ENCODE measurements at regions not wholly inside any gene's neighbourhood (a gene's known extent, or its start where the extent isn't known, plus 50 kb on each side); places are given as distances from the start of the nearest gene placed in this dataset.

DNA sequence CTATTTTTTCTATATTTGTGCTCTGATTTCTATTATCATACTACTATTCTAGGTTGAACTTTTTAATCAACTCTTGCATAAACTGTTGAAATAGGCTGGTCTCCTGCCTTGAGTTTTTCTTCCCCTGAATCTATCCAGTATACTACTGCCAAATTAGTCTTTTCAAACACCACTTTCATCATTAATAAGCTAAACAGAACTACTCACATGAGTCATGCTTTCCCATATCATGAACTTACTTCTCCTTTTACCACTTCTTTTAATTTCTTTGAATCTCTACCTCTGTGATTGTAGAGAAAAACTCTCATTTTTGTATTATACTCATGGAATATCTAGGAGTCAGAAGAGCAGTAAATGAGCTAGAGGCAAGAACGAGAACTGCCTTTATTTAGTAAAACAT, 340.3 kb upstream of the PDE3A start:
- Histone ChIP-seq H3K27ac (ENCODE audit: insufficient read depth, low read depth, low read length, poor library complexity, severe bottlenecking) (no peak overlapping the region), H3K4me3 (ENCODE audit: insufficient read depth, low read depth, low read length) (no peak overlapping the region), H3K27me3 (ENCODE audit: control insufficient read depth, insufficient read depth, low read length, poor library complexity, severe bottlenecking) (no peaks in the 10 kb centered on the region), H3K4me1 (ENCODE audit: control insufficient read depth, insufficient read depth, low read length) (no peaks in the 10 kb centered on the region), H3K9me3 (ENCODE audit: control insufficient read depth, low read length) (no peaks in the 10 kb centered on the region), H3K36me3 (ENCODE audit: control insufficient read depth, insufficient read depth, low read length) (no peaks in the 10 kb centered on the region)
- WGBS, 2 experiments, result 100% methylated on average over 1 of the region's 1 CpG

- H3K27ac ChIP-seq (ENCODE audit: insufficient read depth, low read depth, low read length, poor library complexity, severe bottlenecking), result no peak overlapping the region
- H3K4me3 ChIP-seq (ENCODE audit: insufficient read depth, low read depth, low read length), result no peak overlapping the region
- 100% methylated on average over 1 of the region's 1 CpG; no CpG with 5 or more reads in 1 of the 2 experiments for WGBS, 2 experiments
- no peaks in the 10 kb centered on the region for H3K9me3 ChIP-seq (ENCODE audit: control insufficient read depth, low read length)
- H3K36me3 ChIP-seq (ENCODE audit: control insufficient read depth, insufficient read depth, low read length), result no peaks in the 10 kb centered on the region
- H3K27me3 ChIP-seq (ENCODE audit: control insufficient read depth, insufficient read depth, low read length, poor library complexity, severe bottlenecking), result no peaks in the 10 kb centered on the region
- H3K4me1 ChIP-seq (ENCODE audit: control insufficient read depth, insufficient read depth, low read length), result no peaks in the 10 kb centered on the region
Measured at GRCh38 chr12:20030826-20031225, 337.5 kb upstream of the PDE3A start.

DNA sequence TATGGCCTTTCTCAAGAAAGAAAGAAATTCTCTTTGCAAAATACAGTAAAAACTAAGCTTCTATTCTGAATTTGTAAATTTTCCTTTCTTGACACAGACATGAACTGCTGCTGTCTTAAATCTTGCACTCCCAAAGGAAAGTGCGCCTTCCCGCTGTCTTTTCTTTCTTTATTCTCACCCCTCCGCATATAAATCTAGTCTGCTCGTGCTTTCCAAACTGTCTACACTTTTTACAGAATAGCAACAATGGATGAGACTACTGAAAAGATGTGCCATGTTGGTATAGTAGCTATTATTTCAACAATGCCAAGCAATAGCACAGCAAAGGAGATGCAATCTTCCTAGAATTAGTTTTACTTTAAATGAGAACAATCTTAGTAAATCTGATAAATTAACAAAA, 328.8 kb upstream of the PDE3A start:
- no peaks in the 10 kb centered on the region for H3K27me3 ChIP-seq (ENCODE audit: control insufficient read depth, insufficient read depth, low read length, poor library complexity, severe bottlenecking)

DNA sequence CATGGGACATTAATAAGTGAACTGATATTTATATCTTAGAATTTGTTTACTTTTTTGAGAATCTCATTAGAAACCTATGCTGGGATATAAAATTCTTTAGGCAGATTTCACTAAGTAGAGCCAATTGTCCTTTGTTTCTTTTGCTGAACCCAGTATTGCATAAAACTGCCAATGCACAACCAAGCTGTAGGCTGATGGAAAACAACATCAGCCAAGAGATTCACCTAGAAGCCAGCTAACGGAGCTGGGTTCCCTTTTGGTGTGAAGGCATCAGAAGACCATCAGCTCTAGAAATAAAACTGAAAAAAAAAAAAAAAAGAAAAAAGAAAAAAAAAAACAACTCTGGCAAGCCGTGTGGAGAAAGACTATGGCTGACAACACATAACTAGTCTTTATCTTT, 328.2 kb upstream of the PDE3A start:
- Histone ChIP-seq H3K4me1 (ENCODE audit: control insufficient read depth, insufficient read depth, low read length) (no peaks in the 10 kb centered on the region), H3K27ac (ENCODE audit: insufficient read depth, low read depth, low read length, poor library complexity, severe bottlenecking) (no peak overlapping the region), H3K36me3 (ENCODE audit: control insufficient read depth, insufficient read depth, low read length) (no peaks in the 10 kb centered on the region), H3K27me3 (ENCODE audit: control insufficient read depth, insufficient read depth, low read length, poor library complexity, severe bottlenecking) (no peaks in the 10 kb centered on the region), H3K4me3 (ENCODE audit: insufficient read depth, low read depth, low read length) (no peak overlapping the region), H3K9me3 (ENCODE audit: control insufficient read depth, low read length) (no peaks in the 10 kb centered on the region)
- WGBS, 2 experiments, result 75 to 90% methylated on average over 1 to 2 of the region's 2 CpGs

More for the DNA sequence above, 328.8 kb upstream of the PDE3A start:
- no peaks in the 10 kb centered on the region for H3K9me3 ChIP-seq (ENCODE audit: control insufficient read depth, low read length)
- H3K36me3 ChIP-seq (ENCODE audit: control insufficient read depth, insufficient read depth, low read length), result no peaks in the 10 kb centered on the region
- 89 to 94% methylated on average over 4 of the region's 4 CpGs for WGBS, 2 experiments
- H3K4me3 ChIP-seq (ENCODE audit: insufficient read depth, low read depth, low read length), result no peak overlapping the region
- no peaks in the 10 kb centered on the region for H3K4me1 ChIP-seq (ENCODE audit: control insufficient read depth, insufficient read depth, low read length)
- H3K27ac ChIP-seq (ENCODE audit: insufficient read depth, low read depth, low read length, poor library complexity, severe bottlenecking), result no peak overlapping the region

GRCh38 chr12:20040831-20041230, 327.5 kb upstream of the PDE3A start:
- Histone ChIP-seq H3K27me3 (ENCODE audit: control insufficient read depth, insufficient read depth, low read length, poor library complexity, severe bottlenecking) (no peaks in the 10 kb centered on the region), H3K9me3 (ENCODE audit: control insufficient read depth, low read length) (no peaks in the 10 kb centered on the region), H3K4me1 (ENCODE audit: control insufficient read depth, insufficient read depth, low read length) (no peaks in the 10 kb centered on the region), H3K4me3 (ENCODE audit: insufficient read depth, low read depth, low read length) (no peak overlapping the region), H3K27ac (ENCODE audit: insufficient read depth, low read depth, low read length, poor library complexity, severe bottlenecking) (no peak overlapping the region), H3K36me3 (ENCODE audit: control insufficient read depth, insufficient read depth, low read length) (no peaks in the 10 kb centered on the region)
- 53 to 54% methylated on average over 3 of the region's 3 CpGs for WGBS, 2 experiments

- WGBS, 2 experiments, result 100% methylated on average over 1 of the region's 1 CpG; no CpG with 5 or more reads in 1 of the 2 experiments
- no peaks in the 10 kb centered on the region for H3K9me3 ChIP-seq (ENCODE audit: control insufficient read depth, low read length)
- no peaks in the 10 kb centered on the region for H3K36me3 ChIP-seq (ENCODE audit: control insufficient read depth, insufficient read depth, low read length)
- no peaks in the 10 kb centered on the region for H3K4me1 ChIP-seq (ENCODE audit: control insufficient read depth, insufficient read depth, low read length)
- H3K27ac ChIP-seq (ENCODE audit: insufficient read depth, low read depth, low read length, poor library complexity, severe bottlenecking), result no peak overlapping the region
- no peak overlapping the region for H3K4me3 ChIP-seq (ENCODE audit: insufficient read depth, low read depth, low read length)
- no peaks in the 10 kb centered on the region for H3K27me3 ChIP-seq (ENCODE audit: control insufficient read depth, insufficient read depth, low read length, poor library complexity, severe bottlenecking)
Measured at GRCh38 chr12:20044351-20044750, 324.0 kb upstream of the PDE3A start.

DNA sequence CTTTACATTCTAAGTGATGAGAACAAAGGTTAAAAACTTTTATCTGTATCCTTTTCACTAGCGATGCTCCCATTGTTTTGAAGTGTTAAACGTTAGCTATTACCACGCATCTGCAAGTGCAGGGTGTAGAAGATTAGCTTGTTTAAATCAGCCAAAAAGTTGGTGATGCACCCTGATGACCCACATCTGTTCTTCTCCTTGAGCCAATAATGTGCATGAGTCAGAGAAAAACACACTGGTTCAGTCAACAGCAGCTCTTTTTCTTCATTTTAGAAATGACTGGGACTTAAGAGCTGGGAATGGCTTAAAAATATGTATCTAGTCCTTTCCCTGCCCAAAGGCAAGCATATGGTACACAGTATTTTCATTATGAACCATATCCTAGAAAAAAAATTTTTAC, 323.5 kb upstream of the PDE3A start:
- H3K27ac ChIP-seq (ENCODE audit: insufficient read depth, low read depth, low read length, poor library complexity, severe bottlenecking), result no peak overlapping the region
- no peaks in the 10 kb centered on the region for H3K36me3 ChIP-seq (ENCODE audit: control insufficient read depth, insufficient read depth, low read length)
- H3K27me3 ChIP-seq (ENCODE audit: control insufficient read depth, insufficient read depth, low read length, poor library complexity, severe bottlenecking), result no peaks in the 10 kb centered on the region
- 94 to 97% methylated on average over 3 of the region's 3 CpGs for WGBS, 2 experiments
- no peaks in the 10 kb centered on the region for H3K4me1 ChIP-seq (ENCODE audit: control insufficient read depth, insufficient read depth, low read length)
- H3K4me3 ChIP-seq (ENCODE audit: insufficient read depth, low read depth, low read length), result no peak overlapping the region
- no peaks in the 10 kb centered on the region for H3K9me3 ChIP-seq (ENCODE audit: control insufficient read depth, low read length)

GRCh38 chr12:20047901-20048300, 320.4 kb upstream of the PDE3A start:
- Histone ChIP-seq H3K4me1 (ENCODE audit: control insufficient read depth, insufficient read depth, low read length) (no peaks in the 10 kb centered on the region), H3K36me3 (ENCODE audit: control insufficient read depth, insufficient read depth, low read length) (no peaks in the 10 kb centered on the region), H3K27me3 (ENCODE audit: control insufficient read depth, insufficient read depth, low read length, poor library complexity, severe bottlenecking) (no peaks in the 10 kb centered on the region), H3K27ac (ENCODE audit: insufficient read depth, low read depth, low read length, poor library complexity, severe bottlenecking) (no peak overlapping the region), H3K4me3 (ENCODE audit: insufficient read depth, low read depth, low read length) (no peak overlapping the region), H3K9me3 (ENCODE audit: control insufficient read depth, low read length) (no peaks in the 10 kb centered on the region)
- 97 to 98% methylated on average over 3 of the region's 3 CpGs for WGBS, 2 experiments

DNA sequence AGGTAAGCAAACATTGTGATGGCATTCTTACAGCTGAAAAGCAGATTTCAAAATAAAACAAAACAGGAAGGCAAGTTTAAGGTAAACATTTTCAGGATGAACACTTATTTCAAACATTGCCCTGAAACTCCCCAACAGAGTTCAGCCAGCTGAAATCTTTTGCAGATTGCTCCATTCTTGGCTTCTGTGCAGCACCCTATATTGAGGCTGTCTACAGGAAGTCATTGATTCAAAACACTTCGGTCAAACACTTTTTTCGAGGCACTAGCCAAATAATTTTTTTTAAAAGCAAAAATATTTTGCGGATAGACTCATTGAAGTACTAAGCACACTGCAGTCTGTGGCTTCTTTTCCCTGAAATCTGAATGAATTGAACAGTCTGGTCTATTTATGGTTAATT, 318.1 kb upstream of the PDE3A start:
- Histone ChIP-seq H3K9me3 (ENCODE audit: control insufficient read depth, low read length) (no peaks in the 10 kb centered on the region), H3K4me3 (ENCODE audit: insufficient read depth, low read depth, low read length) (no peak overlapping the region), H3K27ac (ENCODE audit: insufficient read depth, low read depth, low read length, poor library complexity, severe bottlenecking) (no peak overlapping the region), H3K27me3 (ENCODE audit: control insufficient read depth, insufficient read depth, low read length, poor library complexity, severe bottlenecking) (no peaks in the 10 kb centered on the region), H3K4me1 (ENCODE audit: control insufficient read depth, insufficient read depth, low read length) (no peaks in the 10 kb centered on the region), H3K36me3 (ENCODE audit: control insufficient read depth, insufficient read depth, low read length) (no peaks in the 10 kb centered on the region)
- WGBS, 2 experiments, result 96 to 100% methylated on average over 3 of the region's 3 CpGs

DNA sequence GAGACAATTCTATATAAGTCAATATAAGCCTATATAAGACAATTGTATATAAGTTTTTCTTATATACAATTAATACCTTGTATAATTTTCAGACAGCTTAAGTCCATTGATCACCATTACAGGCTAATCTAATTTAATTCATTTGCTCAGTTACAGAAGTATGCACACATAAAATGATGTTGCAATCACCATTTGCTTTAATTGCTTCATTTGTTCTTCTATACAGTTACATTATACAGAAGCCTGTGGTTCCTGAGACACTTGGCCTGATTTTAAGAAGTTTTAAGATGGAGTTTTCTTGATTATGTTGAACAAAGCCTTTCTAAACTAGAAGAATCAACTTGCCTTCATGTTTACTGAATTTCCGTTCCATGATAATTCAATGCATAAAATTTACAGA, 314.6 kb upstream of the PDE3A start:
- Histone ChIP-seq H3K27ac (ENCODE audit: insufficient read depth, low read depth, low read length, poor library complexity, severe bottlenecking) (no peak overlapping the region), H3K4me3 (ENCODE audit: insufficient read depth, low read depth, low read length) (no peak overlapping the region), H3K4me1 (ENCODE audit: control insufficient read depth, insufficient read depth, low read length) (no peaks in the 10 kb centered on the region), H3K36me3 (ENCODE audit: control insufficient read depth, insufficient read depth, low read length) (no peaks in the 10 kb centered on the region), H3K9me3 (ENCODE audit: control insufficient read depth, low read length) (no peaks in the 10 kb centered on the region), H3K27me3 (ENCODE audit: control insufficient read depth, insufficient read depth, low read length, poor library complexity, severe bottlenecking) (no peaks in the 10 kb centered on the region)
- WGBS, 2 experiments, result 88% methylated on average over 1 of the region's 1 CpG; no CpG with 5 or more reads in 1 of the 2 experiments

GRCh38 chr12:20055856-20056255, 312.5 kb upstream of the PDE3A start:
- Histone ChIP-seq H3K27ac (ENCODE audit: insufficient read depth, low read depth, low read length, poor library complexity, severe bottlenecking) (no peak overlapping the region), H3K4me1 (ENCODE audit: control insufficient read depth, insufficient read depth, low read length) (no peaks in the 10 kb centered on the region), H3K36me3 (ENCODE audit: control insufficient read depth, insufficient read depth, low read length) (no peaks in the 10 kb centered on the region), H3K27me3 (ENCODE audit: control insufficient read depth, insufficient read depth, low read length, poor library complexity, severe bottlenecking) (no peaks in the 10 kb centered on the region), H3K9me3 (ENCODE audit: control insufficient read depth, low read length) (no peaks in the 10 kb centered on the region), H3K4me3 (ENCODE audit: insufficient read depth, low read depth, low read length) (no peak overlapping the region)
- 0 to 36% methylated on average over 1 to 2 of the region's 3 CpGs for WGBS, 2 experiments
